NCI-H2227 treated with DMSO at 0.1 percent for 48 hours (cell line): ENCODE measurements at regions not wholly inside any gene's neighbourhood (a gene's known extent, or its start where the extent isn't known, plus 50 kb on each side); places are given as distances from the start of the nearest gene placed in this dataset.
A peak's percentile ranks its signal among the peaks of the same experiment; 100 is the strongest.
"Not testable (repeated sequence)": the region's sequence is repeated elsewhere in the genome, so short reads cannot be mapped to it uniquely, and the experiment has no call there.

Experiments
- DNase-seq: peaks from one replicate; lab custom pipeline; 2025; lab: John Stamatoyannopoulos, UW

DNA sequence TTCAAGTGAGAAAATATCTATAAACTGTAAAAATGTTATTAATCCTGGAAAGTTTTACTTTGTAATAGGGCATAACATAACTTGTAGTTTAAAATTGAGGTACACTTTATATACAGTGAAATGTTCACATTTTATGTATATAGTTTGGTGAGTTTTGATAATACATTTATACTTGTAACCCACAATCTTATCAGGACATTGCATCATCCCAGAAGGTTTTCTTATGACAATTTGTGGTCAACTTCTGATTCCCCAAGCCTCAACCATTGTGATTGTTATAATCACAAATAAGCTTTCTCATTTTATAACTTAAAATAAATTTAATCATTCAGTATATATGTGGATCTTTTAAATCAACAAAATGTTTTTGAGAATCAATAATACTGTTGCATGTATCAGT, 151.1 kb downstream of the TFPI2 start:
- no peak for DNase-seq

DNA sequence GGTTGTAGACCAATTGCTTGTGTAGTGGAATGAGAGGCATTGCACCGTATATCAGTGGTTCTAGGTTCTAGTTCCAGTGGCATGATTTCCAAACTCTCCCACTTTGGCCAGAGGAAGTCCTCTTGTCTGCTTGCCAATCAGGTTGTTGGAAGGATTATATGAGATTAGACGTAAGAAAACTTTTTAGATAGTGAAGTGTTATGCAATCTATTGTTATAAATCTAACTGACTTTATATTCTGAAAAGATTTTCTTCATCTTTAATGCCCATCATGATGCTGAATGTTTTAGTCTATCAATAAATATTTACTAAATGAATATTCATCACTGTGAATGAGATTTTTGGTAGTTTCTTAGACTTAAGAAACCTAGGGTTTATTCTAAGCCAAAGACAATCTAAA, 152.6 kb downstream of the TFPI2 start:
- DNase-seq, result no peak

DNA sequence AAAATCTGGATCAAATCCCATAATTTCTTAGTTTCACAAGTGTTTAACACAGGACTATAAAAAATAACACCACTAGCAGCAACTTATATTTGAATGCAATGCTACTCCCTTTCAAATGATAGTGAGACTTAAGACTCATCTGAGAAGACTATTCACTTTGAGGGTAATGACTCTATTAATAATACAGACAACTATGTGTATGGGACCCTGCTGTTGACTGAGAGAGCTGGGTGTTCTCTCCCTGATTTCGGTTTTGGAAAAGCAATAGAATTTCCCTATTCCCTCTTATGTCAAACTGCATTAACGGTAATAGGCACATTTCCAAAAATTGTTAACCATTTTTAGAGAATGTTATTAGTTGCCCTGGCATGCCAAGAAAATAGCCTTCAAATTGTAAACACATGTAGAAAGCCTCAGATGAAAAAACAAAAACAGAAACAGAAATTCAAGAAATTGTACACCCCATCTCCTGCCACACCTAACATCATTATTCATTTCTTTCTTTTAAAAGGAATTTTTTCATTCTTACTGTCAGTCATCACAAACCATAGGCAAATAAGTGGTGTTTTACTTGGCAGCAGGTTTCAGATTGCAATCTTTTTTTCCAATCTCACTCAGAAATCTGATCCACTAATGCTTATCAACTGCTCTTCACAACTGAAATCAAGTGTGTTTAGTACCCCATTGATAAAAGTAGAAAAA, 153.7 kb downstream of the TFPI2 start:
- DNase-seq, result no peak

DNA sequence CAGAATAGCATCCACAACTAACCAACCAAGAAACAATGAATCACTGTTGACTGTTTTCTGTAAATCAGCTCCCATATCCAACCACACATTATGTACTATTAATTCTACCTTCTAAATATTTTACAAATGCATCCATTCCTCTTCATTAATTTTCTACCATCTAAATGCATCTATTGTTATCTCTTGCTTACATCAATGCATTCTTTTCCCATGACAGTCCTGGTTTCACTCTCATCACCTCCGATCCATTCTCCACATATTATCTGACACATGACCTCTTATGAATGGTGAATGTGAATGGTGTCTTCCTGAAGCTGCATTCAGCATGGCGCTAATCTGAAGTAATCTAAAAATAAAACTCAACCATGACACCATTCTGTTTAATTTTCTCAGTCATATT, 153.8 kb upstream of the CALCR start:
- DNase-seq, result no peak

DNA sequence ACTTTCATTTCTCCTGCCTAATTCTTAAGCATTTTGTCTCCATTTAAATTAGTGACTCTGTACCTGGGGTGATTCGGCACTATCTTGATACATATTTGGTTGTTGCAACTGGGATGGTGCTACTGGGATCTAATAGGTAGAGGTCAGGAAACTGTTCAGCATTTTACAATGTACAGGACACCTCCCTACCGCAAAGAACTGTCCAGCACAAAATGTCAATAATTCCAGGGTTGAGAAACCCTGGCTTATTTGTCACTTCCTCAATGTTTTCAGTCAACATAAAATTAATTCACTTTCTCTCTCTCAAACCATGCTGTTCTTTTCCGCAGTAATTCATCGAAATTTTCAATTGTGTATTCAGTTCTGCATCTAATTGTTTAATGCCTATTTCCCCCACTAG, 151.4 kb upstream of the CALCR start:
- DNase-seq, result no peak

DNA sequence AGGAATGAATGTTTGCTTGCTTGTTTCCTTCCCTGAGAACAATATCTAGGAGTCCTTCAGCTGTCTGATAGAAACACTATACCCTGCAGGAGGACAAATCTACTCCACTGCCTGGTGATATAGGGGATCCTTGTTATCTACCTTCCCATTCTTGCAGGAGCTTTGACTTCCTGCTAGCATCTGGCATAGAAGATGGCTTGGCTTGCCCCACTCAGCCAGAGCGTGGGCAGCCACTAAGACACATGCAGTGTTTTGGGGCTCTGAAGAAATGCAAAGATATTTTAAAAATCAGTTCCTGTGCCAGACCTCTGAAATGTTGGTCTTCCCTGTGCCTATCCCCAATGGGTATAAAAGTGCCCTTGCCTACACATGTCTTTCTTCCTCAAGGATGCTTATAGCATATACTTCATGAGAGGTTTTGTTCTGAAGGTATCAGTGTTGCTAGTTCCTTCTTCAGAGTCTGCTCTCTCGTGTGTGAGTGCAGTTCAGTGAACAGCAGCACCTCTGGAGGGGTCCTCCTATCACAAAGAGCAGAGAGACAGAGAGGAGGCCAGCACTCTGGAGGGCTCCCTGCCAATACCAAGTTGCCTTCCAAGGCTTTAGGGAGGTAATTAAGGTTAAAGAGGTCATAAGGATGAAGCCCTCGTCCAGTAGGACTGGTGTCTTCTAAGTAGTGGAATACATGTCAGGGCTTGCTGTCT, 149.1 kb upstream of the CALCR start:
- DNase-seq, result peak; percentile 16

DNA sequence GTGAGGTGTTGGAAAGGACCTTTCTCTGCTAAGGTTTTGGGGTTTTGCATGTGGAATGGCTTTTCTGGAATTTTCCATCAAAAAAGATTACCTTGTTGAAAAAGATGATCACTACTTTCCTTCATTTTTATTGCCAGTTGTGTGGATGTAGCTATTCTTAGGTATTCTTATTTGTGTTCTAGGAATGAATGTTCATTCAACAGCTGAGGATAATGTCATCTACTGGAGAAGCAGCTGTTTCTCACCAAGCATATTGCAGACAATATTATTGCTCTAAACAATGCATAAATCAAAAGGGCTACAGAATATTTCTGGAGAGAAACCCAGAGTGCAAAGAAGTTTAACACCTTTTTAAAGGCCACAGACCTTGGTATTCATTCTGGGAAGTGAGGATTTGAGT, 145.6 kb upstream of the CALCR start:
- DNase-seq, result no peak

DNA sequence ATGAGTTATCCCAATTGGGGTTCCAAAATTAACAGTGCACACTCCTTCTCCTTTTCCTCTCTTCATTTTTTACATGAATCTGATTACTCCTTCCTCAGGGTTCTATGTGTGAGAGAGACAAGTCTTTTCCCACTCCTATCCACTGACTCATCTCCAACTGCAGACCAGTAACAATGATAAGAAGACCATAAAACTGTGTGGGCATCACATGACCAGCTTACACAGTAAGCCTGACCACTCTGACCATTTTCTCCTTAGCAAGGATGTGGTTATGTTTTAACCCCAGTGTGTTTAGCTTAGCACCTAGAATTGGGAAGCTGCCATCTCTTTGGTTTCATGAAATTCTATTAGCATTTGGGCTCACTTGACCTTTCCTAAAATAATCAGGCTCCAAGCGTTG, 145.0 kb upstream of the CALCR start:
- no peak for DNase-seq

DNA sequence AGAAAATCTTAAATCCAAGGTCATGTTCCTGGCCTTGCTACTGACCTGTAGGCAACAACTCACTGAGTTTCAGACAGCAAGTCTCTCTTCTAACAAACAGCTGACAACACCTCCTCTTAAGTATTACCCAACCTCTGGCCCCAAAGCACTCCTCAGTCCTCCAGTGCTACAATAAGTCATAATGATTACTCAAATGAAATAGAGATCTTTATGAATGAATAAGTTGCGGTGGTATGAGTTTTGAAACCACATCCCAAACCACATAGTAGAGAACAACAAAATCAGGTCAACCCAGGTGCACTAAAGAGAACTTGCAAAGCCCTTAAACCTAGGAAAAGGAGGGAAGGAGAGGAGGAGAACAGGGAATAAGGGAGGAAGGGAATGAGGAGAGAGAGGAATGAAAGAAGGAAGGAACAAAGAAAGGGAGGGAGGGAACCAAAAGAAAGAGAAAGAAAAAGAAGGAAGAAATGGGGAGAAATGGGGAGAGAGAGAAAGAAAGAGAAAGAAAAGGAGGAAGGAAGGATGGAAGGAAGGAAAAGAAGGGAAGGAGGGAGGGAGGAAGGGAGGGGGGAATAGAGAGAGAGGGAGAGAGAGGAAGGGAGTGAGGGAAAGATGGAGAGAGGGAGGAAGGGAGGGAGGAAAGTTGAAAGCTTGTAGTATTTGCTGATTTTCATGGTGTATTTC, 142.8 kb upstream of the CALCR start:
- DNase-seq, result no peak

DNA sequence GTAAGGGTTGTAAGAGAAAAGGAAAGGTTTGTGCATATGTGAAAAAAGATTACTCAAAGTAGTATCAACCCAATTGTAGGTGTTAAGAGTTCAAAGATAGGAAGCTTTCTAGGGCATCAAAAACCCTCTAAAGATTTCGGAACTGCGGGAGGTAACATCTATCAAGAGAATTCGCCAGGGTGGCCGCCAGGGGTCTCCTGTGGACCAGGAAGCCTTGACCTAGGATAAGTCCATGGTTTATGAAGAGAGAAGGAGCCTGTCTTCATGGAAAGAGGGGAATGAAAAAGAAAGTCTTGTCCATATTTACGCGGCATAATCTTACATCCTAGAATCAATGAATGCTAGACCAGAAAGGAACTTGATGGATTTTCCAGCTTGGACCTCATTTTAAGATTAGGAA, 140.7 kb upstream of the CALCR start:
- no peak for DNase-seq

DNA sequence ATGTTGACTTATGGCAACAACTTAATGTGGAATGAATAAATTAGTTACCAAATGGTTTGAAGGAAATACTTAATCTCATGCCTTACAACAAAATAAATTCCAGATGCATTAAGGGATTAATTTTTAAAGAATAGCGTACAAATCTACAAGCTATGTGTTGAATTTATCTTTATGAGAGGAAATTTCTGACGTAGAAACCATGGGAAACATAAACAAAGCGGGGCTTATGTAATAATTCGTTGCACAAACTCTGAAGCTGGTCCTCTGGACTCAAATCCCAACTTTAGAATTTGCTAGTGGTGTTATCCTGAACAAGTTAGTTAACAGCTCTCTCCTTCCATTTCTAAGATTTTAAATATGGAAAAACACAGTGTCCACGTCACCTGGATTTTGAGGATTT, 137.4 kb upstream of the CALCR start:
- DNase-seq, result no peak

DNA sequence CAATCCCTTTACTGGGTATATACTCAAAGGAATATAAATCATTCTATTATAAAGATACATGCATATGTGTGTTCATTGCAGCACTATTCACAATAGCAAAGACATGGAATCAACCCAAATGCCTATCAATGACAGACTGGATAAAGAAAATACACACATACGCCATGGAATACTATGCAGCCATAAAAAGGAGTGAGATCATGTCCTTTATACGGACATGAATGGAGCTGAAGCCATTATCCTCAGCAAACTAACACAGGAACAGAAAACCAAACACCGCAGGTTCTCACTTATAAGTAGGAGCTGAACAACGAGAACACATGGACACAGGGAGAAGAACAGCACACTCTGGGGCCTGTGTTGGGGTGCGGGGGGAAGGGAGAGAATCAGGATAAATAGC, 133.7 kb upstream of the CALCR start:
- not testable (repeated sequence) for DNase-seq

DNA sequence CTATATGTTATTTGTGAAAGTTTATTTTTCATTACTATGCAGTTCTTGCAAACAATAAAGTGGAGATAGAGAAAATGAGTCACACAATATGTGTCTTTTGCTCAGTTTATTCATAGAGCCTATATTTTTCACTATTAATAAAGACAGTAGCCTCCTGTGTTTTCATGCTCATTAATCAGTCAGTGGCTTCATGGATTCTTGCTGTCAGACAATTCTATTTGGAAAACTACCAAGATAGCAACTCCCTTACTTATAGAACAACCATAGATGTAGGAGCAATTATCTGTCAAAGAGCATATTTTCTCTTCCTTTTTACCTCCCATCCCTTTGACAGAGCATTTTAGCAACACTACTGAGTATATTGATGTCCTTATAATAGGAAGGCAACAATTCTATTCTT, 132.7 kb upstream of the CALCR start:
- DNase-seq, result no peak

DNA sequence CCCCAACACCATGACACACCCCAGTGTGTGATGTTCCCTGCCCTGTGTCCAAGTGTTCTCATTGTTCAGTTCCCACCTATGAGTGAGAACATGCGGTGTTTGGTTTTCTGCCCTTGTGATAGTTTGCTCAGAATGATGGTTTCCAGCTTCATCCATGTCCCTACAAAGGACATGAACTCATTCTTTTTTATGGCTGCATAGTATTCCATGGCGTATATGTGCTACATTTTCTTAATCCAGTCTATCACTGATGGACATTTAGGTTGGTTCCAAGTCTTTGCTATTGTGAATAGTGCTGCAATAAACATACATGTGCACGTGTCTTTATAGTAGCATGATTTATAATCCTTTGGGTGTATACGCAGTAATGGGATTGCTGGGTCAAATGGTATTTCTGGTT, 131.6 kb upstream of the CALCR start:
- DNase-seq, result not testable (repeated sequence)

DNA sequence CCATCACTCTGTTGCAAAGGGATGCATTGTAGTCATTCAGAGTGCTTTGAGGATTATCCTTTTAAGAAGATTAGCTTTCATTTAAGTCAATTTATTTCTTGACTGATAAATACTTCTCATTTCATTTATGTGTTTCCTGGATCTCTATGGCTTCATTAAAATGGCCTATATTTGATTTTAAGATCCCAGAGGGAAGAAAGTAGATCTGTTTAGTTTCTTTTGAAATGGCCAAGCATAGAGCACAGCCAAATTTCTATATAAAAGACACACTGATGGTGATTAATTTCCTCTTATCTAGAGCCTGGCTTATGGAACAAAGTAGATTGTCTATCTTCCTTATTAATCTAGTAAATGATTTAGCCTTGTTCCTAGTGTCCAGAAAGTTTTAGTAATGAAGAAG, 129.7 kb upstream of the CALCR start:
- no peak for DNase-seq

DNA sequence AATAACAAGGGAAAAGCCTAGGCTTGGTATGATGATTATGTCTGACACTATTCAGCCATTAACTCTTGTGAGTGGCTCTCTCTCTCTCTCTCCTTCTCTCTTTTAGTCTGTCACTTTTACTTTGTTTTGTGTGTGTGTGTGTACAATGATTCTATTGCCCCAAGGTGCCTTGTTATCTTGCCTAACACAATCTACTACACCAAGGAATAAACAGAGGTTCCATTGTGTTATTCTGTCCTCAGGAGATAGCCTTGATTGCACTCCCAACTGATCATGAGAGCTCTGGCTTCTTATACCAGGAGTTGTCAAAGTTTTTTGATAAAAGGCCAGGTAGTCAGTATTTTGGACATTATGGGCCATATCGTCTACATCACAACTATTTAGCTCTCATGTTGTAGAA, 123.4 kb upstream of the CALCR start:
- no peak for DNase-seq

DNA sequence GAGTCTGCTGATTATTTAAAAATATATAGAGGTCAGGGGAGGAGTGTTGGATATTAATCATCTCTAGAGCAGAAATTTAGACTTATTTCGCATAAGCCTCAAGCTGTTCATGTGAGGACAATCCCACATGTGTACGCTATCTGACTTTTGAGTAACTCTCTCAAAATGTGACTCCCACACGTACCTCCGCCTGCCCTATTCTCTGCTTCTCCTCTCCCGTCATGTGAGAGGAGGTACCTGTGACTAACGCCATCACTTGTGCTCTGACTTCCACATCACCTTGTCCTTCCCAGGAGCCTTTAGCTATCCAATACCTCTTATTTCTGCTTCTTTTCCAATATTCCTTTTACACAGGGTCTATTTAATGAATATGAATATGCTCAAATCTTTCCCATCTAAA, 119.3 kb upstream of the CALCR start:
- DNase-seq, result no peak

DNA sequence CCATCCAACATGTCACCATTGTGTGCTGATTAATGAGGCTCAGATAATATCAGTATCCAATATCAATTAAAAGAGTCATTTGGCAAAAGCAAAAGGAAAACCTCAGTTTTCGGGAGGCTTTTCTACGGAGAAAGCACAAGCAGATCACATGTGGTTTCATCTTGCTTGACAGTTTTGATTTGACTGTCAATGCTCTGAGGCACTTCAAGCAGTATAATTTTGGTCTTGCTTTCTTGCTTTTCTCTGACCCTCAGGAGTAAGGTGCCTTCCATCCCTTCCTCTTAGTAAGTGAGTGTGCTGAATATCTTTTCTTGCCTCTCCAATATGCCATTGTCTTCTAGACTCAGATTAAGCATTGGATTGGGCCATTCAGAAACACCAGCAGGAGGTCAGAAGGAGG, 115.5 kb upstream of the CALCR start:
- DNase-seq, result no peak

DNA sequence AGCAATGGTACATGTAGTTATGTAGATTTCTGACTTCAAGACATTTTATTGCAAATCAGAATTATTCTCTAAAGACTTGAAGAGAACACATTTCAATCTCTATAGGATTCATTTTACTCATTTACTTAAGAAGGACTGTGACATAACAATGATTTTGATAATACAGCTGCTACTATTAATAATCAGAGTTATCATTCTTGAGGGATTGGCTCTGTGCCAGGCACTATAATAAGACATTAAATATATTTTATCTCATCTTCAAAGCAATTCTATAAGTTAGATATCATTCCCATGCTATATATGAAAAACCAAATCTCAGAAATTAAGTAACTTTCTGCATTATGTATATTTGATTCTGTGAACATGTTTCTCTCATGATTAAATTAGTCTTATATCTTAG, 103.7 kb upstream of the CALCR start:
- no peak for DNase-seq

DNA sequence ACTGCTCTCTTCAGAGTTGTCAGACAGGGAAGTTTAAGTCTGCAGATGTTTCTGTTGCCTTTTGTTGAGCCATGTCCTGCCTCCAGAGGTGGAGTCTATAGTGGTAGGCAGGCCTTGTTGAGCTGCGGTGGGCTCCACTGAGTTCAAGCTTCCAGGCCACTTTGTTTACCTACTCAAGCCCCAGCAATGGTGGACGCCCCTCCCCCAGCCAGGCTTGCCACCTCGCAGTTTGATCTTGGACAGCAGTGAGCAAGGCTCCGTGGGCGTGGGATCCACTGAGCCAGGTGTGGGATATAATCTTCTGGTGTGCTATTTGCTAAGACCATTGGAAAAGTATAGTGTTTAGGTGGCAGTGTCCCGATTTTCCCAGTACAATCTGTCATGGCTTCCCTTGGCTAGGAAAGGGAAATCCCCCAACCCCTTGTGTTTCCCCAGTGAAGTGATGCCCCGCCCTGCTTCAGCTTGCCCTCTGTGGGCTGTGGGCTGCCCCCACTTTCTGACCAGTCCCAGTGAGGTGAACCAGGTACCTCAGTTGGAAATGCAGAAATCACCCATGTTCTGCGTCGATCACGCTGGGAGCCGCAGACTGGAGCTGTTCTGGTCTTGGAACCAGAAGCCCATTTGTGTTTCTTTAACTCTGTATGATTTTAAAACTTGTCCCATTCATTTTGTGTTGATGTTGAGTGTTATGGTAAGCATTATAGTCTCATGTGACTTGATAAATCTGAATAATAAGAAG, 89.2 kb upstream of the CALCR start:
- no peak for DNase-seq

DNA sequence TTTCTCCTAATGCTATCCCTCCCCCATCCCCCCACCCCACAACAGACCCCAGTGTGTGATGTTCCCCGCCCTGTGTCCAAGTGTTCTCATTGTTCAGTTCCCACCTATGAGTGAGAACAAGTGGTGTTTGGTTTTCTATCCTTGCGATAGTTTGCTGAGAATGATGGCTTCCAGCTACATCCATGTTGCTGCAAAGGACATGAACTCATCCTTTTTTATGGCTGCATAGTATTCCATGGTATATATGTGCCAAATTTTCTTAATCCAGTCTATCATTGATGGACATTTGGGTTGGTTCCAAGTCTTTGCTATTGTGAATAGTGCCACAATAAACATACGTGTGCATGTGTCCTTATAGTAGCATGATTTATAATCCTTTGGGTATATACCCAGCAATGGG, 83.6 kb upstream of the CALCR start:
- DNase-seq, result not testable (repeated sequence)

DNA sequence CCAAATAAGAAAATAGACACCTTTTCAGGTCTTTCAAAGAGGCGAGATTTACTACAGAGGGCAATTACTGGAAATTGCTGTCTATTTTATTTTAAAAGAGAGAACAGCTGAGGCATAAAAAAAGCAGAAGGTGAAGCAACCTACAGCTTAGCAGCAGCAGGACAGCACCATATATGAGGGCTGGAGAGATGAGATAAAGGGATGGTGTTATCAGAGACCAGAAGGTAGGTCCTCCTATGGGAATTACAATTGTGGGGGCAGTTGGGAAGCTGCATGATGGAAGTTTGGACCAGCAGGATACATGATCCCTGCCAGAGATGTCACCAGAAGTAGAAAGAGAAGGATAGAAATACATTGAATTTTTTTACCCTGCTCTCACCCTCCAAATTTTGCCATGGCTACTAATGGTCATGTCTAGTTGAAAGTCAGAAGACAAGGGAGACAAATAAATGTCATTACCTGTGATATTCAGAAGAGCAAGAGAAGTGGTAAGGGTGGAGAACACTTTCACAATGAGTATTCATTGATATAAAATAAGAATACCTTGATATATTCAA, 77.2 kb upstream of the CALCR start:
- DNase-seq, result peak; percentile 9
